ENCODE measurements at regions not wholly inside any gene's neighbourhood (a gene's known extent, or its start where the extent isn't known, plus 50 kb on each side); places are given as distances from the start of the nearest gene placed in this dataset.

DNA sequence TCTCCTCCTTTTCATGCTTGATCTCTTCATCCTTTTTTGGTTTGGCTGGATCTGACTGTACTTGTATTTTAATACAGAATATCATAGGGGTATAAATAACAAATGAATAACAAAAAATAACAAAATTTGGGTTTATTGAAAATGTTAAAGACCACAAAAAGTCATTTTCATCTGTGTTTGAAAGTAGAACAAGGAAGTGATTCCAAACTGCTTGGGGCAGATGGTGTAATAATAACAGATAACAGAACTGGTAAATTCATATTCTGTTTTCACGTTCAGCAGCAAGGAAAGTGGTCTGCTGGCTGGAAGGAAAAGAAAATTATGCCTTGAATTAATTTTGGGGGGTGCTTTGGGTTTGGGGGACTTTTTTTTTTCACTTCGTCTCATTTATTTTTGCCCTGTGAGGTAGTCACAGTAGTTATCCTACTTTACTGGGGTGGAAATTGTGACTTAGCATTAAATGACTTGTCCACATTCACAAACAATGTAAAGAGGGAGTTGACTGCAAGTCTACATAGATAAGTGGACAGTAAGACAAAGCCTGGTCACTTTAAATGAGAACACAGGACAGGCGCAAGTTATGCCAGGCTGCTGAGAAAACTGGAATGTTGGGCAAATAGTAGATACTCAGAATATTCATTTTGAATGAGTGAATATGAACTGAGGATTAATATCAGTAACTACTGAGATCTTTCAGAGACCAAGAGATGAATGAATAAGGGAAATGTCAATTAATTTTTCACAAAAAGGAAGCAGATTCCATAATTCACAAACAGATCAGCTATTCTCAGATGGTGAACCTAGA is 193.9 kb upstream of the CITED2 start:
- Histone ChIP-seq H3K4me1 (ENCODE audit: low read length) (no peaks in the 10 kb centered on the region), H3K27ac (ENCODE audit: low read length) (no peak overlapping the region), H3K9me2 (replicated peaks; ENCODE audit: insufficient read depth, low read length) (no peaks in the 10 kb centered on the region), H3K27me3 (replicated peaks; ENCODE audit: insufficient read depth, low read length) (no peaks in the 10 kb centered on the region), H3F3A (ENCODE audit: insufficient read depth, low read length) (no peaks in the 10 kb centered on the region), H2AFZ (ENCODE audit: low read length) (no peak overlapping the region), H3K4me3 (ENCODE audit: low read length) (no peak overlapping the region), H3K9ac (ENCODE audit: low read length) (no peak overlapping the region), H3K9me3 (replicated peaks; ENCODE audit: insufficient read depth, low read length) (no peaks in the 10 kb centered on the region), H3K79me2 (ENCODE audit: low read length) (no peaks in the 10 kb centered on the region), H4K20me1 (ENCODE audit: insufficient read depth, low read length) (no peaks in the 10 kb centered on the region), H3K36me3 (replicated peaks; ENCODE audit: insufficient read depth, low read length) (no peaks in the 10 kb centered on the region), H3K4me2 (ENCODE audit: low read depth, low read length) (no peak overlapping the region)
- no peak for DNase-seq
- TF ChIP-seq EZH2 (optimal IDR thresholded peaks at IDR 0.05; ENCODE audit: low read depth, low read length): no peak
- no peak for TF ChIP-seq EZH2phosphoT487 (IDR thresholded peaks at IDR 0.05; ENCODE audit: low read length)
- TF ChIP-seq, protein P1, sequence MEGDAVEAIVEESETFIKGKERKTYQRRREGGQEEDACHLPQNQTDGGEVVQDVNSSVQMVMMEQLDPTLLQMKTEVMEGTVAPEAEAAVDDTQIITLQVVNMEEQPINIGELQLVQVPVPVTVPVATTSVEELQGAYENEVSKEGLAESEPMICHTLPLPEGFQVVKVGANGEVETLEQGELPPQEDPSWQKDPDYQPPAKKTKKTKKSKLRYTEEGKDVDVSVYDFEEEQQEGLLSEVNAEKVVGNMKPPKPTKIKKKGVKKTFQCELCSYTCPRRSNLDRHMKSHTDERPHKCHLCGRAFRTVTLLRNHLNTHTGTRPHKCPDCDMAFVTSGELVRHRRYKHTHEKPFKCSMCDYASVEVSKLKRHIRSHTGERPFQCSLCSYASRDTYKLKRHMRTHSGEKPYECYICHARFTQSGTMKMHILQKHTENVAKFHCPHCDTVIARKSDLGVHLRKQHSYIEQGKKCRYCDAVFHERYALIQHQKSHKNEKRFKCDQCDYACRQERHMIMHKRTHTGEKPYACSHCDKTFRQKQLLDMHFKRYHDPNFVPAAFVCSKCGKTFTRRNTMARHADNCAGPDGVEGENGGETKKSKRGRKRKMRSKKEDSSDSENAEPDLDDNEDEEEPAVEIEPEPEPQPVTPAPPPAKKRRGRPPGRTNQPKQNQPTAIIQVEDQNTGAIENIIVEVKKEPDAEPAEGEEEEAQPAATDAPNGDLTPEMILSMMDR (IDR thresholded peaks at IDR 0.05; ENCODE audit: low read length): no peak

DNA sequence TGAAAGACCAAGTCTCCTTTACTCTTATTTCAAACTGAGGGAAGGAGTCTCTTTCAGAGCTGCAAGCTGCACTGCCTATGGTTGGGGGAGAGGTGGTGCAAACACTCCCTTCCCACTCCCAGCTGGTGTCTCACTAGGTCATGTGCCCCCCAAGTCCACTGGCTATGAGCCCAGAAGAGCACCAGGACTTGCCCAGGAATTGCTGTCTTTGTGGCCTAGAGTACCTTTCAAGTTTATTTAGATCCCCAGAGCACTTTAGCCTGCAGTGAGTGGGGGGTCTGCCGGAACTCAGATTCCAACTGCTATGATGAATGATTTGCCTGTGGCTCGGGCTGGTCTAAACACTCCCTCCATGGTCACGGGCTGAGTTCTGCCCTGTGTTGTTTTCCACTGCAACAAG is 192.6 kb upstream of the CITED2 start:
- Histone ChIP-seq H2AFZ (ENCODE audit: low read length) (no peak overlapping the region), H3K9me3 (replicated peaks; ENCODE audit: insufficient read depth, low read length) (no peaks in the 10 kb centered on the region), H3K27me3 (replicated peaks; ENCODE audit: insufficient read depth, low read length) (no peaks in the 10 kb centered on the region), H3K27ac (ENCODE audit: low read length) (no peak overlapping the region), H3K4me2 (ENCODE audit: low read depth, low read length) (no peak overlapping the region), H3K9me2 (replicated peaks; ENCODE audit: insufficient read depth, low read length) (no peaks in the 10 kb centered on the region), H3K4me1 (ENCODE audit: low read length) (no peaks in the 10 kb centered on the region), H3F3A (ENCODE audit: insufficient read depth, low read length) (no peaks in the 10 kb centered on the region), H3K79me2 (ENCODE audit: low read length) (no peaks in the 10 kb centered on the region), H4K20me1 (ENCODE audit: insufficient read depth, low read length) (no peaks in the 10 kb centered on the region), H3K9ac (ENCODE audit: low read length) (no peak overlapping the region), H3K4me3 (ENCODE audit: low read length) (no peak overlapping the region), H3K36me3 (replicated peaks; ENCODE audit: insufficient read depth, low read length) (no peaks in the 10 kb centered on the region)
- TF ChIP-seq EZH2 (optimal IDR thresholded peaks at IDR 0.05; ENCODE audit: low read depth, low read length): no peak
- TF ChIP-seq, protein P1 (IDR thresholded peaks at IDR 0.05; ENCODE audit: low read length): no peak
- TF ChIP-seq EZH2phosphoT487 (IDR thresholded peaks at IDR 0.05; ENCODE audit: low read length): no peak
- no peak for DNase-seq

DNA sequence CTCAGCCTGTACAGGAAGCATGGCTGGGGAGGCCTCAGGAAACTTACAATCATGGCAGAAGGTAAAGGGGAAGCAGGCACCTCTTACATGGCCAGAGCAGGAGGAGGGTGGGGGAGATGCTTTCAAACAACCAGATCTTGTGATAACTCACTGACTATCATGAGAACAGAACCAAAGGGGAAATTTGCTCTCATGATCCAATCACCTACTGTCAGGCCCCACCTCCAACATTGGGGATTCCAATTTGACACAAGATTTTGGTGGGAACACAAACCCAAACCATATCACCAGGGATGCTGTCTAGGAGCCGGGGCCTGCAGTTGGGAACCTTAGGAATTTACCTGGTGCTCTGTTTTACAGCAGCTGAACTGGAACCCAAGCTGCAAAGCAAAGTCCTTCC is 191.1 kb upstream of the CITED2 start:
- no peaks in the 10 kb centered on the region for H3K27me3 ChIP-seq (replicated peaks; ENCODE audit: insufficient read depth, low read length)
- no peak overlapping the region for H3K4me2 ChIP-seq (ENCODE audit: low read depth, low read length)
- no peak overlapping the region for H2AFZ ChIP-seq (ENCODE audit: low read length)
- H3K9me3 ChIP-seq (replicated peaks; ENCODE audit: insufficient read depth, low read length): no peaks in the 10 kb centered on the region
- H3K9me2 ChIP-seq (replicated peaks; ENCODE audit: insufficient read depth, low read length): no peaks in the 10 kb centered on the region
- no peak overlapping the region for H3K4me3 ChIP-seq (ENCODE audit: low read length)
- no peak for DNase-seq
- no peaks in the 10 kb centered on the region for H3K79me2 ChIP-seq (ENCODE audit: low read length)
- no peaks in the 10 kb centered on the region for H3K4me1 ChIP-seq (ENCODE audit: low read length)
- TF ChIP-seq, protein P1 (IDR thresholded peaks at IDR 0.05; ENCODE audit: low read length): no peak
- TF ChIP-seq EZH2 (optimal IDR thresholded peaks at IDR 0.05; ENCODE audit: low read depth, low read length) (no peak), EZH2phosphoT487 (IDR thresholded peaks at IDR 0.05; ENCODE audit: low read length) (no peak)
- H3K9ac ChIP-seq (ENCODE audit: low read length): no peak overlapping the region
- H3K27ac ChIP-seq (ENCODE audit: low read length): no peak overlapping the region
- H4K20me1 ChIP-seq (ENCODE audit: insufficient read depth, low read length): no peaks in the 10 kb centered on the region
- no peaks in the 10 kb centered on the region for H3F3A ChIP-seq (ENCODE audit: insufficient read depth, low read length)
- no peaks in the 10 kb centered on the region for H3K36me3 ChIP-seq (replicated peaks; ENCODE audit: insufficient read depth, low read length)
